Stimulated activated memory B cell treated with anti-CD40 and anti-IgM and Interleukin-4, amounts not matched to agents 10 μg/mL and 1 μg/mL and 100 μg/mL, for 72 hours (primary cell): ENCODE measurements at regions not wholly inside any gene's neighbourhood (a gene's known extent, or its start where the extent isn't known, plus 50 kb on each side); places are given as distances from the start of the nearest gene placed in this dataset.

ENCODE experiments used
- ATAC-seq: fragments of 150-1000 bp; cut with Tn5 transposase; 2 replicates; pipeline ENCODE4 v1.10.0; 2021
- H3K27ac Mint-ChIP-seq: one replicate; pipeline ENCODE4 v1.8.0; 2022; ENCODE audit warnings: mild to moderate bottlenecking, mixed read lengths
- H3K27me3 Mint-ChIP-seq: one replicate; pipeline ENCODE4 v1.8.0; 2022; ENCODE audit warnings: mixed read lengths
- H3K36me3 Mint-ChIP-seq: one replicate; pipeline ENCODE4 v1.8.0; 2022; ENCODE audit warnings: mixed read lengths
- H3K4me1 Mint-ChIP-seq: one replicate; pipeline ENCODE4 v1.8.0; 2022; ENCODE audit warnings: mixed read lengths
- H3K4me3 Mint-ChIP-seq: one replicate; pipeline ENCODE4 v1.8.0; 2022; ENCODE audit warnings: mild to moderate bottlenecking, moderate library complexity, mixed read lengths
- H3K9me3 Mint-ChIP-seq: one replicate; pipeline ENCODE4 v1.8.0; 2022; ENCODE audit warnings: mixed read lengths

DNA sequence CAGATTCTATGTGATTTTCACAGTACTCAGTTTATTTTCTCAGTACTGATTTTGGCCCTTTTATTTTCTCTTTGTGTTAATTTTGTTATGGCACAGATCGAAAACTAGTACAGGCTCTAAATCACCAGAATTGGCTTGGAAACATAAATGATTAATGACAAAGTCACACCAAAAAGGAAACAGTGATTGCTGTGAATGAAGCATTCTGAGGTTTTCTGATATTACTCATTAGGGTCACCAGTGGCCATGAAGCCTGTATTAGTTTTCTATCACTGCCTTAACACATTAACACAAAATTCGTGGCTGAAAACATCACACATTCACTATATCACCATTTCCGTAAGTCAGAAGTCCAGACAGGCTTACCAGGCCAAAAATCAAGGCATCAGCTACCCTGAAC is 343.0 kb upstream of the THRB start:
- no peak overlapping the region for H3K27ac Mint-ChIP-seq
- peaks cover 3% of the 10 kb centered on the region for H3K9me3 Mint-ChIP-seq
- ATAC-seq = no peak
- no peaks in the 10 kb centered on the region for H3K4me1 Mint-ChIP-seq
- H3K36me3 Mint-ChIP-seq = no peaks in the 10 kb centered on the region
- no peaks in the 10 kb centered on the region for H3K27me3 Mint-ChIP-seq
- no peak overlapping the region for H3K4me3 Mint-ChIP-seq

- H3K36me3 Mint-ChIP-seq = no peaks in the 10 kb centered on the region
- no peaks in the 10 kb centered on the region for H3K4me1 Mint-ChIP-seq
- no peak overlapping the region for H3K27ac Mint-ChIP-seq
- H3K4me3 Mint-ChIP-seq = no peak overlapping the region
- no peaks in the 10 kb centered on the region for H3K27me3 Mint-ChIP-seq
- no peak for ATAC-seq
- H3K9me3 Mint-ChIP-seq = peaks cover 3% of the 10 kb centered on the region
Measured at GRCh38 chr3:24838533-24838932, 343.9 kb upstream of the THRB start.

DNA sequence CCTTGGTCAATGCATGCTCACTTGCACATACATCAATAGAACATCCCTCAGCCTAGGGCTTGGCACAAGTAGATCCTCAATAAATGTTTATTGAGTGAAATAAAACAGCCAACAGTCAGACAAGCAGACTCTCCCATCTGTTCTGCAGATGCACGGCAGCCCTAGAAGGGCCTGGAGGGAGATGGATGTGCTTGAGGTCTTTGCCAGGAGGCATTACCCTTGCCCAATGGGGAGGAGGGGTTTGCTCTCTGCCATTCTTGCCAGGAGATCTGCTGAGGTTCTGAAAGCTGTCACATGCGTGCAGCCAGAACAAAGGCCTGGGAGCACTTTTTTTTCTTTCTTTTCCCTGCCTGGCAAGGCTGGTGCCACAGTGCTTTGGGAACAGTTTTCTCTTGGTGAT is 349.3 kb upstream of the THRB start:
- Mint-ChIP-seq H3K4me3 (no peak overlapping the region), H3K27me3 (no peaks in the 10 kb centered on the region), H3K27ac (no peak overlapping the region), H3K36me3 (no peaks in the 10 kb centered on the region), H3K4me1 (no peaks in the 10 kb centered on the region), H3K9me3 (no peaks in the 10 kb centered on the region)
- no peak for ATAC-seq

- Mint-ChIP-seq H3K4me1 (no peaks in the 10 kb centered on the region), H3K36me3 (no peaks in the 10 kb centered on the region), H3K27me3 (no peaks in the 10 kb centered on the region), H3K4me3 (no peak overlapping the region), H3K27ac (no peak overlapping the region), H3K9me3 (no peaks in the 10 kb centered on the region)
- no peak for ATAC-seq
Measured at GRCh38 chr3:24845524-24846155, 351.0 kb upstream of the THRB start.

DNA sequence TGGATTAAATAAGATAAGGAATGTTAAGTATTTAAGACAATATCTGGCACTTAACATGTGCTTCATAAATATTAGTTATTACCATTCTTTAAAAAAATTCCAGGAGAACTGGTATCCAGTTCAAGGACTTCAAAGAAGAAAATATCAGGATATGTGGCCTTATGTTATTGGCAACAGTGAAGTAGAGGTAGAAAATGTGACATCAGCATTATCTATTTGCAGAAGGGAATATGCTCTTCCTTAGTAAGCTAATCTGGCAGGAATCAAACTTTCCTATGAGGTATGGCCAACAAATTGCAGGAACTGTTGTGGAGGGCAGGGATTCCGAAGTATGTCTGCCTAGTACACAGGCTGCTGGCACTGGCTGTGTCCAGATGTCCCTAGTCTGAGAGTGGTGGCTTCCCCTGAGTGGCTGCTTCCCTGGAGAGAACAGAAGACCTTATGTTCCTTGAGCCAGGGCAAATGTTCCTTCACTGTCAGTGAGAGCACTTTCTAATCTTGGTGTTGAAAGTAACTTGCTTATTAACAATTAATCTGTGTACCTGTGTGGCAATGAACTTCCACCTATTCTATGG is 351.7 kb upstream of the THRB start:
- no peaks in the 10 kb centered on the region for H3K4me1 Mint-ChIP-seq
- no peak overlapping the region for H3K27ac Mint-ChIP-seq
- ATAC-seq = no peak
- H3K36me3 Mint-ChIP-seq = no peaks in the 10 kb centered on the region
- peaks cover 3% of the 10 kb centered on the region for H3K9me3 Mint-ChIP-seq
- no peaks in the 10 kb centered on the region for H3K27me3 Mint-ChIP-seq
- H3K4me3 Mint-ChIP-seq = no peak overlapping the region

DNA sequence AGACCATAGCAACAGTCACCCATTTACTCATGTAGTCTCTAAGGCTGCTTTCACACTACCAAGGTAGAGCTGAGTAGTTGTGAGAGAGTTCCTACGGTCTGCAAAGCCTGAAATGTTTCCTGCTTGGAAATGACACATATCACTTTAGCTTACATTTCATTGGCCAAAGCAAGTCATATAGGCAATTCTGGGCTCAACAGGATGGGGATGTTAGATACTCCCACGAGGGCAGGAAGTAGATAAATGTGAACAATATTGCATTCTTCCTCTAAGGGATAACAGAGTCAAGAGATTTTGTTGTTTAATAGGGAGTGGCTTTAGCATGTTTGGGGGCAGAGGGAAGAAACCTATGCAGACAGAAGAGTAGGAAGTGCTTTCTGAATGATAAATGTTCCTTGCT is 355.6 kb upstream of the THRB start:
- Mint-ChIP-seq H3K4me1 (no peaks in the 10 kb centered on the region), H3K4me3 (no peak overlapping the region), H3K36me3 (no peaks in the 10 kb centered on the region), H3K27ac (no peak overlapping the region), H3K9me3 (peaks cover 7% of the 10 kb centered on the region), H3K27me3 (no peaks in the 10 kb centered on the region)
- ATAC-seq = no peak

- Mint-ChIP-seq H3K36me3 (no peaks in the 10 kb centered on the region), H3K9me3 (peaks cover 7% of the 10 kb centered on the region), H3K27ac (no peak overlapping the region), H3K4me3 (no peak overlapping the region), H3K27me3 (no peaks in the 10 kb centered on the region), H3K4me1 (no peaks in the 10 kb centered on the region)
- ATAC-seq = no peak
Measured at GRCh38 chr3:24853685-24854490, 359.2 kb upstream of the THRB start.

DNA sequence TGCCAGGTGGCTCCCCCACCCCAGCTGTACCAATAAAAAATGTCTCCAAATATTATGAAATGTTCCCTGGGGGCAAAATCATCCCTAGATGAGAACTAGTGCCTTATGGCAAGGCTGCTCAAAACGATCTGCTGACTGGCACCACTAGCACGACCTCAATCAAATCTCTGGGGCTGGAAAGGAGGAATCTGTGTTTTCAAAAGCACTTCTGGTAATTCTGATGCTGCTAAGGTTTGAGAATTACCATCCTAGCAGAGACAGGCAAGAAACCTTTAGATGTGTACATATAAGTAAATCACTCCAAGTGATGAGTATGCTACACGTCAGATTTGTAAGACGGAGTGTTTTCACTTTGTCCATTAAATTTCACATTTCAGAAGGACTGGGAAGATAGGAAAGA is 360.1 kb upstream of the THRB start:
- H3K27me3 Mint-ChIP-seq = no peaks in the 10 kb centered on the region
- no peak overlapping the region for H3K27ac Mint-ChIP-seq
- peaks cover 7% of the 10 kb centered on the region for H3K9me3 Mint-ChIP-seq
- H3K4me1 Mint-ChIP-seq = no peaks in the 10 kb centered on the region
- H3K36me3 Mint-ChIP-seq = no peaks in the 10 kb centered on the region
- no peak for ATAC-seq
- H3K4me3 Mint-ChIP-seq = no peak overlapping the region

- H3K9me3 Mint-ChIP-seq = peaks cover 4% of the 10 kb centered on the region
- H3K4me3 Mint-ChIP-seq = no peak overlapping the region
- no peaks in the 10 kb centered on the region for H3K27me3 Mint-ChIP-seq
- no peak overlapping the region for H3K27ac Mint-ChIP-seq
- H3K4me1 Mint-ChIP-seq = no peaks in the 10 kb centered on the region
- ATAC-seq = no peak
- H3K36me3 Mint-ChIP-seq = no peaks in the 10 kb centered on the region
Measured at GRCh38 chr3:24857945-24858344, 363.3 kb upstream of the THRB start.

- ATAC-seq = no peak
- Mint-ChIP-seq H3K4me1 (no peaks in the 10 kb centered on the region), H3K27ac (no peak overlapping the region), H3K4me3 (no peak overlapping the region), H3K9me3 (peaks cover 9% of the 10 kb centered on the region), H3K27me3 (no peaks in the 10 kb centered on the region), H3K36me3 (no peaks in the 10 kb centered on the region)
Measured at GRCh38 chr3:24863215-24863614, 368.6 kb upstream of the THRB start.

DNA sequence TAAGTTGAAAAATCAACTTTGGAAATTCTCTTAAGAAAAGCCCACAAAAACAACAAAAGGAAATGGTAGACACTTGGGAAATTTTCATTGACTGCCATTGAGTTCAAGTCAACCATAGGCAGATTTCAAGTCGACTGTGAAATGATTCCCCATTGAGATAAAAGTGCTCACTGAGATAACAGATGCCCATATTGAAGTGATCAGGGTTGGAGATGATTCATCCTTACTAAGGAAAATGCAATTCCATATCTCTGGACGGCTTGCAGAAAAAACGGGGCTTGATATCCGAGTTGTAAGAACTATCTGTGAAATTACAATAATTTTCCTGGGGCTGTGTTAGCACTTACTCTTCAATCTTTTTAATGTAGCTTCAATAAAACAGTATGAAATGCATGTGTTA is 373.1 kb upstream of the THRB start:
- Mint-ChIP-seq H3K36me3 (no peaks in the 10 kb centered on the region), H3K4me1 (no peaks in the 10 kb centered on the region), H3K27ac (no peak overlapping the region), H3K9me3 (peaks cover 16% of the 10 kb centered on the region), H3K27me3 (no peaks in the 10 kb centered on the region), H3K4me3 (no peak overlapping the region)
- ATAC-seq = no peak

GRCh38 chr3:24881239-24881638 is 386.6 kb upstream of the THRB start:
- no peak overlapping the region for H3K27ac Mint-ChIP-seq
- H3K4me1 Mint-ChIP-seq = no peaks in the 10 kb centered on the region
- H3K9me3 Mint-ChIP-seq = no peaks in the 10 kb centered on the region
- H3K27me3 Mint-ChIP-seq = no peaks in the 10 kb centered on the region
- H3K4me3 Mint-ChIP-seq = no peak overlapping the region
- no peak for ATAC-seq
- H3K36me3 Mint-ChIP-seq = no peaks in the 10 kb centered on the region

DNA sequence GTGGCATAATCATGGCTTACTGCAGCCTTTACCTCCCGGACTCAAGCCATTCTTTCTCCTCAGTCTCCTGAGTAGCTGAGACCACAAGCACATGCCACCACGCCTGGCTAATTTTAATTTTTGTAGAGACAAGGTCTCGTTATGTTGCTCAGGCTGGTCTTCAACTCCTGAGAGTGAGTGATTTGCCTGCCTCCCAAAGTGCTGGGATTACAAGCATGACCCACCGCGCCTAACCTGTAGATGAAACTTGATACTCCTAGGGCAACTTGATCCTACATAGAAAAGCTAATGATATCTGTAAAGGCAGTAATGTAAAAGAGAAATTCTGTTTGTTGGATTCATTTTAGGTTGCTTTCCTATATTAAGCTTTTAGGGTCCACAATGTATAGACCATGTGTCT is 391.9 kb upstream of the THRB start:
- no peaks in the 10 kb centered on the region for H3K4me1 Mint-ChIP-seq
- H3K9me3 Mint-ChIP-seq = no peaks in the 10 kb centered on the region
- no peak overlapping the region for H3K27ac Mint-ChIP-seq
- no peaks in the 10 kb centered on the region for H3K36me3 Mint-ChIP-seq
- H3K27me3 Mint-ChIP-seq = no peaks in the 10 kb centered on the region
- no peak for ATAC-seq
- no peak overlapping the region for H3K4me3 Mint-ChIP-seq

DNA sequence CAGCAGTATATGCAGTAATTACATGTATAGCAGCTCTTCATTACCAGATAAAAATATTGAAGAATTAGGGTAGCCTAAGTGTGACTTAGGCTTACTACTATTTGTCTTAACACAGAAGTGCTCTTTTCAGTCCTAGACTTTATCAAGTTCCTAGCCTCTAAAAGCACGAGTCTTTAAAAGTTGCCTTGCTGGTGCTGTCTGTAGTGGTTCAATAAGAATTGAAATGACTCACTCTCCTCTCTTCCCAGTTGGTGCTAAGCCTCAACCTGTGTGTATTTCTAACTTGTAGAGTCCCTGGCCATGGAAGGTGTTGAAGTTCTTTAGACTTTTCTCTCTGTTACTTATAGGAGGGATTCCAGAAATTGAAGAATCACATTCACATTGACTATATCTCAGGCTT is 395.4 kb upstream of the THRB start:
- ATAC-seq = no peak
- Mint-ChIP-seq H3K4me3 (no peak overlapping the region), H3K36me3 (no peaks in the 10 kb centered on the region), H3K9me3 (no peaks in the 10 kb centered on the region), H3K27me3 (no peaks in the 10 kb centered on the region), H3K27ac (no peak overlapping the region), H3K4me1 (no peaks in the 10 kb centered on the region)

DNA sequence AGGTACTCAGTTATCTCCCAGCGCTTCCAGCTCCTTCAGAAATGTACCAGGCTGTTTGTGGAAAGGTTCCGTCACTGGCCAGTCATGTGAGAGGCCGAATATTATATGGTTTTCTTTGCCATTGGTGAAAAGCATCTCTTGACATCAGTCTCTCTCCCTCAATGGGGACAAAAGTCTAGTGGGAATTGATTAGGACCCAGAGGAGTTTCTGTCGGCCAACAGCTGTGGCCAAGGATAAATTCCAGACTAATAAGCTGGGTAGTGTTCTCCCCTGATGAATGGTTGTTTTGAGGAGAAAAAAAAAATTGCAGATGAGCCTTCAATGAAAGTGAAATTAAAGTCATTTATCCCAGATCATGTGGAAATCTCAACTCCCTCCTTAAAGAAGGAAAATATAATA is 404.7 kb upstream of the THRB start:
- Mint-ChIP-seq H3K9me3 (no peaks in the 10 kb centered on the region), H3K36me3 (no peaks in the 10 kb centered on the region), H3K27me3 (no peaks in the 10 kb centered on the region), H3K27ac (no peak overlapping the region), H3K4me1 (no peaks in the 10 kb centered on the region), H3K4me3 (no peak overlapping the region)
- ATAC-seq = no peak
